Ovary (tissue), 7 donors: ENCODE measurements at regions not wholly inside any gene's neighbourhood (a gene's known extent, or its start where the extent isn't known, plus 50 kb on each side); places are given as distances from the start of the nearest gene placed in this dataset.

Experiments used
- DNase-seq, 5 donors: peaks; one replicate each; pipeline ENCODE4 v3.0.0-alpha.2; 2019 to 2020
- H3K27ac ChIP-seq, 2 donors: fragments of 200-600 bp; one replicate each; pipeline versions ENCODE4 v1.5.1 to v1.8.0; 2019 to 2022
- H3K27me3 ChIP-seq: fragments of 200-600 bp; one replicate; pipeline ENCODE4 v1.8.0; 2022
- H3K36me3 ChIP-seq: fragments of 200-600 bp; sonication (generic); one replicate; pipeline ENCODE4 v1.5.1; 2019
- H3K4me1 ChIP-seq: one replicate; pipeline ENCODE4 v1.8.1; 2013; ENCODE audit warnings: mild to moderate bottlenecking, moderate library complexity; ENCODE audit not compliant: insufficient read depth
- H3K4me3 ChIP-seq: fragments of 200-600 bp; sonication (generic); one replicate; pipeline ENCODE4 v1.5.1; 2017
- H3K9me3 ChIP-seq, 2 donors: fragments of 200-600 bp in 1 of 2; sonication (generic) in 1 of 2; one replicate each; pipeline versions ENCODE4 v1.5.1 to v1.8.1; 2013 to 2019; ENCODE audit warnings: mild to moderate bottlenecking in 1 of 2, moderate library complexity in 1 of 2
- CTCF ChIP-seq, 3 donors: fragments of 450-650 bp in 2 of 3; fragments of 200-600 bp in 1 of 3; IDR thresholded peaks; one replicate each; pipeline versions ENCODE4 v1.5.1 to v1.8.0; 2016 to 2022; ENCODE audit warnings: antibody characterized with exemption in 3 of 3, mild to moderate bottlenecking in 1 of 3
- EP300 ChIP-seq: sonication (generic); formaldehyde crosslinking; IDR thresholded peaks from one replicate; pipeline ENCODE4 v1.6.1; 2017; ENCODE audit warnings: antibody characterized with exemption
- POLR2A ChIP-seq: fragments of 450-650 bp; IDR thresholded peaks from one replicate; pipeline ENCODE4 v1.6.1; 2017; ENCODE audit warnings: antibody characterized with exemption, mild to moderate bottlenecking, moderate library complexity
- WGBS, 3 donors: extraction: QIAGEN DNeasy Blood & Tissue Kit in 1 of 3; methylation state at CpG; one replicate each; pipeline versions ENCODE4 v1.1.5 to v1.1.7; 2013 to 2017; 5-methylcytosine and 5-hydroxymethylcytosine counted together
- intact Hi-C, 4 donors: fragments of 100-400 bp; cut with DNase I; formaldehyde crosslinking; loops; one replicate each; pipeline versions ENCODE4 v1.11.0 to v1.15.1; 2022 to 2023
- donor health status: DM: no; HTN: no; CAD: no; lungs with moderate emphysema.
- donor health status: DM: no; HTN: no; CAD: no.
- donor health status: Bipolar disorder and iron deficiency.
- donor health status: DM: no; HTN: no; CAD: no.
- donor health status: DM: yes; HTN: yes; CAD: no.

GRCh38 chr4:72951628-72952027 is 117.9 kb downstream of the COX18 start:
- WGBS, 3 donors: 64 to 67% (median 66%) methylated on average over 2 of the region's 2 CpGs

GRCh38 chr4:72951147-72951546 is 118.4 kb downstream of the COX18 start:
- H3K4me1 ChIP-seq: no peaks in the 10 kb centered on the region
- no peak overlapping the region for H3K4me3 ChIP-seq
- intact Hi-C loops: no loop called here
- TF ChIP-seq EP300 (no peak), CTCF (IDR thresholded peaks at IDR 0.05) (no peak), POLR2A (no peak)
- no peak overlapping the region for H3K27ac ChIP-seq
- no peaks in the 10 kb centered on the region for H3K9me3 ChIP-seq
- H3K36me3 ChIP-seq: no peaks in the 10 kb centered on the region
- DNase-seq: no peak
- no peaks in the 10 kb centered on the region for H3K27me3 ChIP-seq
- WGBS, 3 donors: 94 to 97% (median 97%) methylated on average over 1 of the region's 1 CpG

More at GRCh38 chr4:72951628-72952027, 117.9 kb downstream of the COX18 start:
- H3K4me1 ChIP-seq: no peaks in the 10 kb centered on the region
- no peak overlapping the region for H3K4me3 ChIP-seq
- TF ChIP-seq CTCF (IDR thresholded peaks at IDR 0.05) (no peak), EP300 (no peak), POLR2A (no peak)
- no peak overlapping the region for H3K27ac ChIP-seq
- DNase-seq: no peak
- H3K27me3 ChIP-seq: no peaks in the 10 kb centered on the region
- intact Hi-C loops: no loop called here
- H3K36me3 ChIP-seq: no peaks in the 10 kb centered on the region
- no peaks in the 10 kb centered on the region for H3K9me3 ChIP-seq

GRCh38 chr4:72948080-72948479 is 121.4 kb downstream of the COX18 start:
- Histone ChIP-seq H3K9me3 (no peaks in the 10 kb centered on the region), H3K4me3 (no peak overlapping the region), H3K4me1 (no peaks in the 10 kb centered on the region), H3K27ac (no peak overlapping the region), H3K36me3 (no peaks in the 10 kb centered on the region), H3K27me3 (no peaks in the 10 kb centered on the region)
- no peak for TF ChIP-seq POLR2A
- no peak for TF ChIP-seq EP300
- TF ChIP-seq CTCF (IDR thresholded peaks at IDR 0.05): no peak
- intact Hi-C loops: no loop called here
- no peak for DNase-seq
- WGBS, 3 donors: 95 to 98% (median 98%) methylated on average over 1 of the region's 1 CpG

GRCh38 chr4:72945719-72946336 is 123.7 kb downstream of the COX18 start:
- H3K27me3 ChIP-seq: no peaks in the 10 kb centered on the region
- H3K9me3 ChIP-seq: no peaks in the 10 kb centered on the region
- H3K27ac ChIP-seq: no peak overlapping the region
- WGBS, 3 donors: 80 to 94% (median 89%) methylated on average over 5 of the region's 5 CpGs
- intact Hi-C loops: no loop called here
- DNase-seq: no peak
- no peak for TF ChIP-seq POLR2A
- TF ChIP-seq CTCF (IDR thresholded peaks at IDR 0.05): no peak
- no peak for TF ChIP-seq EP300
- H3K4me1 ChIP-seq: no peaks in the 10 kb centered on the region
- H3K36me3 ChIP-seq: no peaks in the 10 kb centered on the region
- H3K4me3 ChIP-seq: no peak overlapping the region
